ENCODE measurements at regions not wholly inside any gene's neighbourhood (a gene's known extent, or its start where the extent isn't known, plus 50 kb on each side); places are given as distances from the start of the nearest gene placed in this dataset.

DNA sequence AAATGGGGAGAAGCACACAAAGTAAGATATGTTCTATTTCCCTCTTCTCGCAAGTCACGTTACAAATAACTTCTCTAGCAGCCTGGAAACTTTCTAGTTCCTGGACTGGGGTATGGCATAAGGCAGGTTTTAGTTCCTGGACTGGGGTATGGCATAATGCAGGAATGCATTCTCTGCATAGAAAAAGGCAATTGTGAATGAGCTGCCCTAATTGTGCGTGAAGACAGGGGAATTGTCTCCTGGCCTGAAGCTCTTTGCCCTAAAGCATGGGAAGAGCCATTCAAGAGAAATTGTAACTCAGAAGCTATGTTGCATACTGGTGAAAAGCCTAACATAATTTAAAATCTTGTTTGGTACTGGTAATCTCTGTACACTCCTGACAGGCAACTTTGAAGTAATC, 54.3 kb upstream of the CBLB start:
- no peak for DNase-seq (ENCODE audit: low read depth)

DNA sequence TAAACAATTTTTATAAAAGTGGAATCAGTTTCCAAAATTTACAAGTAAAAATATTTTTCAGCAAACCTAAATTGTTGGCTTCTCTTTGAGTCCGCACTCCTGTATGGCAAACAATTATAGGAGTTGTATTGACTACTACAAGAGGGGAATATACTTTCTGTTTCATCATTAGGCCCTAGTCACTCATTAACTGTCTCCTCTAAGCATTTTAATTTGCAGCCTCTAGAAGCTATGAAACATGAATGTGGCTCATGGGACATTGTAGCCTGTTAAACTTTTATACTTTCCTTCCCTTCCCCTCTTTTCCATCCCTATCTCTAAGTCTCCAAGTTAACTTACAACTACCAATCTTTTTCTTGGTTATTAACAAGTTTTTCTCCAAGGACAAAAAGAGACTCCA, 58.9 kb upstream of the CBLB start:
- no peak for DNase-seq (ENCODE audit: low read depth)

DNA sequence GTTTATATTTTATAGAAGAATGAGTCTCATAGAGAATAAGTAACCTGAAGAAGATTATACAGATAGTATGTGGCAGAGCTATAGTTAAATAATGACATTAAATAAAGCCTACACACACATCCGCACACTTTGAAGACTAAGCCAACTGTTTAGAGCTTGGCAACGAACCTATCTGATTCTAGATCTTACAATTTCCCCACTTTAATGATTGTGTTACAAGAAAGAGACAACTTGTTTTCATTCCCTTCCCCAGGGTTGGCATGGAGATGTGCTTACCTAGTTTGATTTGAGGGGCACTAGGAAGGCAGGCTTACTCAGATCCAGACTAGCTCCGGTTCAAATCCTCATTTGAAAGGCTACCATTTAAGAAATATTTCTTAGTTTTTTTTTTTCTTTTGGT, 61.9 kb upstream of the CBLB start:
- no peak for DNase-seq (ENCODE audit: low read depth)

DNA sequence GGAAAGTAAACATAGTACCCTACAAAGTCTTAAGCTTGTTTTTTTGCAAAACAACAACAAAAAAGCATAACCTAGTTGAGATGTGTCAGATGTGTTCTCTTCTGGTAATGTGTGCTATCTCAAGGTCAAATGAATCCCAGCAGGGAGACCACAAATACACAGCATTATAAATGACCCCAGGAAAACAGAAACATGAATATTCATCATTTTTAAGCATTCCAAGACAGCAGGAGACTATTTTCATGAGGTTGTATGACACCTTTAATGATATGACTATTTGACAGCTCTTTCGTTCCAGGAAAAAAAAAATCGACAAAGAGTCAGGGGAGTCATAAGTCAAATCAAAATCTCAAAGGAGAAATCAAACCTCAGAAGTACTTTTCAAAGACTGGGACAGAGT, 62.7 kb upstream of the CBLB start:
- no peak for DNase-seq (ENCODE audit: low read depth)

DNA sequence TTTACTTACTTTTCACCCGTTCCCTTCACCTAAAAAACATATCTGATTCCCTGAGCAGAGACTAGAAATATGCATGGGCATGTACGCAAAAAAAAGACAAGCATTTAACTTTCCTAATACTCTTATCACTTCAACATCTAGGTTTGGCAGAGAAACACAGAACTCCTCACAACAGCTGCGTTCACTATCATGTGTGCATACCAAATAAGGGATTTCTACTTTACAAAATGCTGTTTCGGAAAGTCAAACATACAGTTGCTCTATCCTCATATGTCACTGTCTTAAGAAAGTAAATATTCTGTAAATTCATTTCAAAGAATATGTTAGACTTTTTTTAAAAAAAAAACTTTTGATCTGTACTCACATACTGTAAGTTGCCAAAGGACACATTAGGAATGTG, 65.1 kb upstream of the CBLB start:
- no peak for DNase-seq (ENCODE audit: low read depth)

DNA sequence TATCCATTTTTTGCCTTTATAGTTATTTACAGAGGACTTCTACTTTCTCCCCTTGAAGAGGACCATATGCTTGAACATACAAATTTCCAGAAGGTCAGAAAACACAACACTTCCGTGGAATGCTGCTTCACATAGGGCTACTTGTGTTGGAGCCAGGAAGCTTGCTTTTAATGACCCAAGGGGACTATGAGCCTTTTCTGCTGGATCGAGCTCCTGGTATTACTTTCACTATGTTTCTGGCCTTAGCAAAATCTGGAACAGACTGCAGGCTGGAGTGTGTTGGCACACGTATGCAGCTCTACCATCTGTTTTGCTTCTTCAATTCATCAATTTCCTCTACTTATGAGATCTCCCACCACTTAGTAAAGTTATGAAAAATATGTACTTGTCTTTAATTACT, 69.3 kb upstream of the CBLB start:
- no peak for DNase-seq (ENCODE audit: low read depth)

DNA sequence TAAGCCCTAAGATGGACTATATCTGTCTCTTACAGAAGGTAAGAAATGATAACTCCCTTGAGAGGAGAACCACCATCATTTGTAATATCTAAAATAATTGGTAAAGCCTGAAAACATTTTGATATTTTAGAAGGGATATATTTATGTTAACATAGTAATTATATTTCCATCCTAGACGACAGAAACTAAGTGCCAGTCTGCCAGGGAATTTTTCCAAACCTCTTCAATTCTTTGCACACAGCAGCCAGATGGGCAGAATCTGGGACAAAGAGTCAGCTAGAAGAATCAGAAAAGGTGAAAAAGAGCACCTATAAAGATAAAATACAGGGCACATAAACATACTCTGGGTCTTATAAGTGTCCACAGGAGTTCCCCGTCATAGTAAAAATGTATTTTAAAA, 70.0 kb upstream of the CBLB start:
- no peak for DNase-seq (ENCODE audit: low read depth)

DNA sequence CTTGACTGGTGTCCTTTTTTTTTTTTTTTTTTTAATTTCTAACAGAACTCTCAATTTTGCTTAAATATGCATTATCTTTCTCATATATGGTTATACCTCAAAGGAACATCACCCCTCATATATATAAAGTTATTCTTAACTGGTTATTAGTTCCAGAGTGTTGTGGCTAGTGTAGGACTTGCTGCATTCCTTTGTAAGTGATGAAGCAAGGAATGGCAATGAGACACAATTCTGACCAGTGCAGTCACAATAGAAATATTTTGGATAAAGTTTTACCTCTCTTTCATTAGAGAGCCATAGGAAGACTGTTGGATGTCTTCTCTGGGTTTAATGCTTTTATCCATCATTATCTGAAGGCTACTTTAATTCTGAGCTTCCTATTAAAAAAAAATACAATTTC, 75.5 kb upstream of the CBLB start:
- DNase-seq (ENCODE audit: low read depth): no peak

DNA sequence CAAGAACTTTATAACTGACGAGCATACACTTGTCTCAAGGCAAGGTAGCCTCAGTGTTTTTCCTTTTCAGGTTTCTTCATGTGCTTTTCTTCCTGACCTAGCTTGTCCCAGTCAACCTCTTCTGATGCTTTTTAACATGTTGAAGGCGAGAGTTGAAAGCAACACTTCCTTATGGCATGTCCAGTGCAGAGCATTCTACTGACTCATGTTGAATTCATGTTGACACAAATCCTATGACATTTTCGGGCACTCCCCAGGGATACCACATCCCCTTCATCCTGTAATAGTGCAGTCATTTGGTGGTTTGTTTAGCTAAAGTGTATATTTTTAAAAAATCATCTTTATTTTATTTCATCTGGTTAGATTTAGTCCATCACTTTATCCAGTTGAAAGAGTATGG, 75.9 kb upstream of the CBLB start:
- DNase-seq (ENCODE audit: low read depth): no peak

DNA sequence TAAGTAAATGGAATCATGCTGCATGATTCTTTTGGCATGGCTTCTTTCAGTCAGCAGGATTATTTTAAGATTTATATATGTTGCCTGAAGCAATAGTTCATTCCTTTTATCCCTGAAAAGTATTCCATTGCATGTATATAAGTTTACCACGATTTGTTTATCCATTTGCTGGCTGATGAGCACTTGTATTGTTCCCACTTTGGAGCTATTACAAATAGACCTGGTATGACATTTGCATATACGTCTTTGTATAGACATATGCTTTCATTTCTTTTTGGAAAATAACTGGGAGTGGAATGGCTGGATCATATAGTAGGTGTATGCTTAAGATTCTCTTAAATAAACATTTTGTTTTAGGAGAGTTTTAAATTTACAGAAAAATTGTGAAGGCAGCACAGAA, 79.3 kb upstream of the CBLB start:
- no peak for DNase-seq (ENCODE audit: low read depth)

DNA sequence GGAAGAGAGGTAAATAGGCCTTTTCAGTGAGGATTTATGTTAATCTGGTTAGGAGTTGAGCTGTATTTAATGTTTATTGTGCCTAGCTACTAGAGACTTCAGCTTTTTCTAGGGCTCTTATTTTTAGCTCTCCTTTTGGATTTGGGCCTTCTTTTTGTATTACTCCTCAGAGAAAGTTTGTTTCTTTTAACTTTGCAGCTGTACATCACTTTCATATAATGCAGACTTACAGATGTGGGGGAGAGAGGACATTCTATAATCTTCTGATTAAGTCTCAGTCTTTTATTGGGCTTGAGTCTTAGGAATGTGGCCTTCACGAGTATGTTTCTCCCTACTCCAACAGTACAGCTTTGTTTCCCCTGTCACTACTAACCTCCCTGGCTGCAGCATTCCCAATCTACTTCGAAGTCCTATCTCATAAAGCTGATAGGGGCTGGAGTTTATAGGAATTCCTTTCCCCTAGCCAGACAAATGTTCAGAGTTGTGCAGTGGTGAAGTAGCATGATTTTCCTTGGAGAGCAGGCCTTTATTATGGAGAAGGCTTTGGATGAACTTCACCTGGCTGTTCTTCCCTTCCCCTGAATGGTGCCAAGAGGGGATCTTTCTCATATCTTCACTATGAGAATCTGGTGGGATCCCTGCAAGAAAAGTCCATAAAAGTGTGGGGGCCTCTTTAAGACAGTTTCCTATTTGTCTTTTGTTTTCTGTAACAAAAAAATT, 82.2 kb upstream of the CBLB start:
- no peak for DNase-seq (ENCODE audit: low read depth)

DNA sequence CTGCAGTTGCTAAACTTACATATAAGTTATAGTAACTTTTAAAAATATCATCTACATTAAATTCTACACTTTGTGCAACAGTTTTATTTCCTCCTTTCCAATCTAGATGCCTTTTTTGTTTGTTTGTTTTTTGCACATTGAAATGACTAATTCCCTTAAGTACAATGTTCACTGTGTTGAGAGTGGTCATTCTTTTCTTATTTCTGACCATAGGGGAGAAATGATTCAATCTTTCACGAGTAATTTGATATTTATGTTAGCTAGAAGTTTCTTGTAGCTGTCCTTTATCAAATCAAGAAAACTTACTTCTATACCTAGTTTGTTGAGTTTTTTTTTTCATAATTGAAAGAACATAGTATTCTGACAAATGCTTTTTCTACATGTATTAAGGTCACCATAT, 85.0 kb upstream of the CBLB start:
- no peak for DNase-seq (ENCODE audit: low read depth)

DNA sequence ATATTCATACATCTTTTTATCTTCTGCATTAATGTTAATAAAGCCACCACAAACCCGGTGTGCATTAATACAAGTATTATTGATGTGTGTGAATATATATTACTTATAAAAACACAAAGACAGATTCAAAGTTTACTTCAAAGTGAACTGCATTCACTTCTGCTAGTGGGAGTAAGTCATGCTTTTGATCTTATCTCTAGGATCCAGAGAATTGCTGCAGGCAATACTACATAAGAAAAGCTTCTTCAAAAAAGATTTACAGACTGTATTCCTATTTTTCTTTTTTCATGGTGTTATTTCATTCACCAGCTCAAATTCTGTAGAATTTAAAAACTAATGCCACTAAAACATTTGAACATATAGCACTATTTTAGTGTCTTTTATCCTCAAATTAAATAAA, 87.5 kb upstream of the CBLB start:
- DNase-seq (ENCODE audit: low read depth): no peak

DNA sequence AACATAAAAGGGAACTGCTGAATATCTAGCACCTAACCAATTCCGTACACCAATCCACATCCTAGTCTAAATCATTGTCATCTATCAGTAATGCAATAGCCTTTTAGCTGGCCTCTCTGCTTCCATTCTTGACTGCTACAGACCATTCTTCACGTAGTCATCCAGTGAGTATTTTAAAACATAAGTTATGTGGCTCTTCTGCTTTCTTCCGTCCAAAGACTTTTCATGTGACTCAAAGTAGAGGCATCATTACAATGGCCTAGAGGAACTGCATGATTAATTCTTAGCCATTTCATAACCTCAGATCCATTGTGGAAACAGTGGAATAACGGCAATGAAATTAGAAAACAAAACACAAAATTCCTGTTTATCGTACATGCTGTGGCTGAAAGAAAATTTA, 88.9 kb upstream of the CBLB start:
- no peak for DNase-seq (ENCODE audit: low read depth)

DNA sequence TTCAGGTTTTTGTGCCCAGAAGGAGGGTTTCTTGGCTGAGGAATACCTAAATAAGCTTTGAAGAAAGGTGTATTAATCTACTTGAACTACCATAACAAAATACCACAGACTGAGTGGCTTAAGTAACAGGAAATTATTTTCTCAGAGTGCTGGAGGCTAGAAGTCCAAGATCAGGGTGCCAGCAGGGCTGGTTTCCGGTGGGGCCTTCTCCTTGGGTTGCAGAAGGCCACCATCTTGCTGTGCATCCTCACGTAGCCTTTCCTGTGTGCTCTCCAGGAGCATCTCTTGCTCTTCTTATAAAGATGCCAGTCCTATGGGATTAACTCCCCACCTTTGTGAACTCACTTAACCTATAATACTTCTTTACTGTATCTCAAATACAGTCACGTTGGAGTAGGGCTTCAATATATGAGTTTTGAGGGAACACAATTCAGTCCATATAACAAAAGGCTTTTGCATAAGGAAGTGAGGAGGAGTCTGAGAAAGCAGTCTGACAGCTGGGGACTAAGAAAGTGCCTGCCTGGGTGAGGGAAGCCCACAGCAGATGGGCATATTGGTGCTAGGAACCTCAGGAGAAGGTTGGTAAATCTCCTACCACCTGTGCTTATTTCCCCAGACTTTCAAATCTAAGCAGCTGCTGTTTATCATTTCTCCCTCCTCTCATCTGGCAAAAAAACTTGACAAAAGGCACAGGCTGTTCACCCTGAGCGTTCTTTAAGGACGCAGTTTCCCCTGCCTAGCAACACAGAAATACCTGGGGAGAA, 89.6 kb upstream of the CBLB start:
- no peak for DNase-seq (ENCODE audit: low read depth)

DNA sequence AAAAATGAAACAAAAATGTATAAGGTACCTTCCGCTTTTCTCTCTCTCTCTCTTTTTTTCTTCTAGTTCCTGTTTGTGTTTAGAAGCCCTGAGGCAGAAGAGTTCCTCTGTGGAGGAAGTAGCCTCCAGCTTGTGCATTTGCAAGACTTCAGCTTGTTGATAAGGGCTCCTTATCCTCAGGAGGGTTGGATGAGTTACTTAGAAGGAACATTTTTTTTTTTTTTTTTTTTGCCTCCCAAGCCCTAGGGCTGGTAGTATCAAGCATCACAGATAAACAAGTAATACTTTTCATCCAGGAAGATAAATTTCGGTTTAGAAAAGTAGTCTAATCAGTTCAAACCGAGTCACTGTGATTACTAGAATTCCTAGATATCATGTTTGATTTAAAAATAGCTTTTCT, 91.0 kb upstream of the CBLB start:
- no peak for DNase-seq (ENCODE audit: low read depth)

DNA sequence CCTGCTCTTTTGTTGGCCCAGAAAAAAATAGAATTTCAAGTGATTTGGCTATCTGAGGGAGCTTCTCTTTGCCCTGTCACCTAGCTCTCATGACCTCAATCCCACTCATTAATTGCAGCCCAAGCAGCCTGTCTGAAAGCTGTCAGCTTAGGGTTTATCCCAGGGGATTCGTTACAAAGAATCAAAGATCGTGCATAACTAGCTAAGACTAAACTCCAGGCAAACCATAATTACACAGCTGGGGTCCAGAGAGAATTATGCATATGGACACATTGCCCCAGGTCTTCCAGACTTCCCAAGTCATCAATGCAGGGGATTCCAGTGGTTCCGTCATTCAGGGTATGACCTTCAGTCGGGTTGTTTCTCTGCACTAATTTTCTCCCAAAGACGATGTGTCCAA, 91.6 kb upstream of the CBLB start:
- no peak for DNase-seq (ENCODE audit: low read depth)

DNA sequence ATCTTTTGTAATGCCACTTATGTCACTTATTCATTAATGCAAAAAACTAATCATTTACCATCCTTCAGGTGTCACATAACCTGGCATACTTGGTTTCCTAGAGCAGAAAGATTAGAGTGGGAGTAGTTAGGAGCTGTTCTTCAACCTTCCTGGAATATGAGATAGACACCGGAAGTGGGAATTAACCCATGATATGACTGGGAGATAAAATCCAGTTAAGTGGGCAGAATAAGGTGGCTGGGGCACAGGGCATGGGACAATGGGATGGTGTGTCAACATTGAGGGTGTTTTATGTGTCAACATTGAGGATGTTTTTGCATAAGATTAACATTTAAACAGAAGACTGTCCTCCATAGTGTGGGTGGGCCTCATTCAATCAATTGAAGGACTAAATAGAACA, 94.3 kb upstream of the CBLB start:
- DNase-seq (ENCODE audit: low read depth): no peak

DNA sequence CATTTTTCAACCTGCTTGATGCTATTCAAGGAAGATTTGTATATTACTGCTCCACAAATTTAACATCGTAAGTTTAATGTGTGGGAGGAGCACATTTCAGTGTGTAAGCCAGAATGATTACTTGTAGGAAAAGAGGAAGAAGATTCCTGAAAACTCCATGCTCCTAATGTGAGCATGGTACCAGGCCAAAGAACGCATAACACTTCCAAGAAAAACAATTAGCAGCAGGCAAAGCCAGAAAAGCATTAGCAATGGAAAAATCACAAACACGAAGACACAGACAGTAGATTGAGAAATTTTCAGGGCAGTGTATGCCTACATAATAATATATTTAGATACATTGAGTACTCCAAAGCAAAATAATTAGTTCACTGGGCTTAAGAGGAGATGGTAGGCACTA, 96.6 kb upstream of the CBLB start:
- DNase-seq (ENCODE audit: low read depth): no peak

DNA sequence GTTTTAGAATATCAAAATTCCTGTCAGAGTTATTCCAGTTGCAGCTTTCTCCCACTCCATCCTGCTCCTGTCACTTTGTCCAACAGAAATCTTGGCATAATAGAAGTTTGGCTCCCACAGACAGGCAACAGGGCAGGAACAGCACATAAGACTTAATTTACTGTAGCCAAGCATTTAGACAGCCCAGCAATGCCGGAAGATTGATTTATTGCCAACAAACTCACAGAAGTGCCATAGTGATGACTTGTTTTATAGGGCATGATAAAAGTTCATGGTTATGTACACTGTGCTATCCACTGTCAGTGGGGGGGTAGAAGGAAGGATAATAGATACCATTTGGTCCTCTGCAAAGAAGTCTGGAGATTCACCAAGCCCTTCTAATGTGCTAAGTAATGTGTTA, 98.3 kb upstream of the CBLB start:
- DNase-seq (ENCODE audit: low read depth): no peak

DNA sequence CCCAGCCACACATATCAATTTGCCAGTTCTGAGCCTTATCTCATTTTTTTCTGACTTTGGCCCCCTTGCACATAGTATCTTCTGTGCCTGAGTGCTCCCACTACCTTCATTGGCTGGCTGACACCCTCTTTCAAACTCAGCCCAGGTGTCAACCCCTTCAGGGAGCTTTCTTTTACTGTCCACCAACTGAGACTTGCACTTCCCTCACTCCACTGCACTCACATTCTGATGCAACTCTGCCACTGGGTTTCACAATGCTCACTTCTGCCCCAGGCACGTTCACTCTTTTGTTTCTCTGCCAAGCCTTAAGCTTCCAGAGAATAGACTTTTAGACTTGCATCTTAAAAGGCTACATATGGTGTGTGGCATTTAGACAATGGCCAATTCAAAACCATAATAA, 101.5 kb upstream of the CBLB start:
- DNase-seq (ENCODE audit: low read depth): no peak

DNA sequence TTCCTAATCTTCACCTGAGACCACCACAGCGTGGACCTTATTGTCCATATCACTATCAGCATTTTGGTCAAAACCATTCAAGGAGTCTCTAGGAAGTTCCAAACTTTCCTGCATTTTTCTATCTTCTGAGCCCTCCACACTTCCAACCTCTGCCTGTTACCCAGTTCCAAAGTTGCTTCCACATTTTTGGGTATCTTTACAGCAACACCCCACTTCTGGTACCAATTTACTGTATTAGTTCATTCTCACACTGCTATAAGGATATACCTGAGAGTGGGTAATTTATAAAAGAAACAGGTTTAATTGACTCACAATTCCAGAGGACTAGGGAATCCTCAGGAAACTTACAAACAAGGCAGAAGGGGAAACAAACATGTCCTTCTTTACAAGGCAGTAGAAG, 103.3 kb upstream of the CBLB start:
- no peak for DNase-seq (ENCODE audit: low read depth)

DNA sequence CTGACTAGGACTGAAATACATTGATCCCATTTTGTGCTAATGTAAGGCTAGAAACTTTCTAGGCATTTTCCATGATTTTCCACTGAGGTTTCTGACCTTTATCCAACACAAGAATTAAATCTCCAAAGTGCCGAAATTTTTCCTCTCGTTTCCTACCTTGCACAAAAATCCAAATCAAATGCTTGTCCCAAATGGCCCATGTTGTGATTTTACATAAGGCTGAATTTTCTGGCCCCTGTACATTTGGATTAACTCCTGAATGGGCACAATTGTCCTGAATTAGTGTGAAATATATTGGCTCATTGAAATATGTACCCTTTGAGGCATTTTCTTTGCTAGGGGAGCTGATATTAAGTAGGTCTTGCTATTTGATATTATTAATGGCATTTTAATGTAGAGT, 105.6 kb upstream of the CBLB start:
- DNase-seq (ENCODE audit: low read depth): no peak

DNA sequence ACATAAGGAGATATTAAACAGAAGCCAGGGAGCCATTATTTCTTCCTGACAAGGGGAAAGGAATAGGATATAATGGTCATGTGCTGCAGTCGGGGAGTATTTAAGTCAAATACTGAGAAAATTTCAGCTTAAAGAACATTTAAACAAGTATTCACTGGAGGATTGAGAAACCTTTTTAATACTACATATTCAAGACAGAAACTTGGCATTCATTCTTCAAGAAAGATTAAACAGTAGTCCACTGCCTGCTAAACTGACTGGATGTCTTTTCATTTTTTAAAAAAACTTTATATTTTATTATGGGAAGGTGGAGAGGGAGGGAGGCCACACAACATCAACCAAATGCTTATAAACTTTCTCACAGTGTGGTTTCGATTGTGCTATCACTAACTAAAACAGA, 107.4 kb upstream of the CBLB start:
- DNase-seq (ENCODE audit: low read depth): no peak
